ENCODE measurements at regions not wholly inside any gene's neighbourhood (a gene's known extent, or its start where the extent isn't known, plus 50 kb on each side); places are given as distances from the start of the nearest gene placed in this dataset.
"Not testable (repeated sequence)": the region's sequence is repeated elsewhere in the genome, so short reads cannot be mapped to it uniquely, and the experiment has no call there.

- no peak for DNase-seq
Measured at GRCh38 chr19:28396287-28396831, 816.6 kb downstream of the UQCRFS1 start.

DNA sequence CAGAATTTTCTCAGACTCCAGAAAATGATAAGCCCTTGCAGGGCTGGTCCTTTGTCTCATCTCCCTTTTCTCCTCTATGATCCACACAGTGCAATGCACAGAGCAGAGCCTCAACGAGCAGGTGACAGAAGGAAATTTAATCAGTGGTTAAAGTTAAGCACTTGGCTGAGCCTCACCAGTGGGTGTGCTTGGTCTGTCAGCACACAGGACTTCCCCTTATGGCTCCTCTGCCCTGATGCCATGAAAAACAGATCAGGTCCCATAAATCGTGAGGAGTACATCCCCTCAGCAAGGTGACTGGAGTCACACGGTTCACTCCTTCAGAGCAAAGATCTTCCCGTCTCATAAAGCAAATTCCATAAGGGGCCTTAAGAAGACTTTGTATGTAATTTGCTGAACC is 818.2 kb downstream of the UQCRFS1 start:
- DNase-seq = no peak

DNA sequence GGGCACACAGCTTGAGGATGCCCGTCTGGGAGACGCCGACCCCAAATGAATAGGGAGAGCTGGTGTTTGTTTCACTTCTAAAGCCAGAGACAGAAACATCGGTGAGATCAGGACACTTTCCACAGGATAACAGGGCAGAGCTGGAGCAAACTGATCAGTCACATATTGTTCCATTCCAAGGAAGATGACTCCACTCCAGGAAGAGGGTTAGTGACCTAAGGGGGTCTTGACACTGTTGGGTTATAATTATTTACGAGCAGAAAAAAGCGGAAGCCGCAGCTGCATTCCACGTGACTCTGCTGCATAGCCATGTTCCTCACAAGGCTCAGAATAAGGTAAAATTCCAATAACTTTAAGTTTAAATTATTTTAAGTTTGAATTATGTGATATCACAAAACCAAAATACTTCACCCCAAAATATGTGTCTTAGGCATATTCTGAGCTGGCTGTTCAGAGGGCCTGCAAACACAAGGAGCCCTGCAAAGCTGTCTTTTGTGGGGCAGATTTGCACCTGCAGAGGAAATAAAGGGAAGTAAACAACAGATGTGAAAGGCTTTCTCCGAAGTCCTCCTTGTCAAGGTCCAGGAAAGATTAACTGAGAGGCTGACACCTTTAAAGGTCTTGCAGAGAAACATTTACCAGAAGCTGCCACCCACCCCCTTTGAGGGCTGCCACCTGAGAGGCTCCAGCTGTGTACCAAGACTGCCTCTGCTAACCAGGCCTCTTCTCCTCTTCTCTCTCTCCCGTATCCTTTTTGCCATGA is 819.2 kb downstream of the UQCRFS1 start:
- DNase-seq = no peak

DNA sequence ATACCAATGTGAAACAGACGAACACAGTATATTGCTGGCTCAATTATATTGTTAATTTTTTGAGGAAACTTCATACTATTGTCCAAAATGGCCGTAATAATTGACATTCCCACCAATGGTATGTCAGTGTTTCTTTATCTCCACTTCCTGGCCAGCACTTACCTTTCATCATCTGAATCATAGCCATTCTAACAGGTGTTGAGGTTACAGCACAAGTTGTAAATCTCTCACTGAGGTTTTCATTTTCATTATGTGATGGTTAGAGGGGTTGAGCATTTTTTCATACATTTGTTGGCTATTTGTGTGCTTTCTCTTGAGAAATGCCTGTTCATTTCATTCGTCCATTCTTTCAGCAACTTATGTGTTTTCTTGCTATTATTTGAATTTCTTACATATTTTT is 824.0 kb downstream of the UQCRFS1 start:
- DNase-seq = no peak

DNA sequence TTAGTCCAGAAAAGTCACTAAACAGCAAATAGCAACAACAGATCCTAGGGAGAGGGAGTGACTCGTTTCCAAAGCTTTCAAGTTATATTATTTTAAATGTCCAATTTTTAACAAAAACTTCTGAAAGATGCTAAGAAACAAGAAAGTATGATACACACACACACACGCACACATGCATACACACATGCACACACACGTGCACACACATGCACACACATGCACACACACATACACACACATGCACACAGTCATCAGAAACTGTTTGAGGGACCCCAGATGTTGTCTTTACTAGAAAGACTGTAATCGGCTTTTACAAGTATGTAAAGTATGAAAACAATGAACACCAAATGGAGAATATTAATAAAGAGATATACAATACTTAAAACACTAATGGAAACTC is 825.4 kb downstream of the UQCRFS1 start:
- DNase-seq = no peak

DNA sequence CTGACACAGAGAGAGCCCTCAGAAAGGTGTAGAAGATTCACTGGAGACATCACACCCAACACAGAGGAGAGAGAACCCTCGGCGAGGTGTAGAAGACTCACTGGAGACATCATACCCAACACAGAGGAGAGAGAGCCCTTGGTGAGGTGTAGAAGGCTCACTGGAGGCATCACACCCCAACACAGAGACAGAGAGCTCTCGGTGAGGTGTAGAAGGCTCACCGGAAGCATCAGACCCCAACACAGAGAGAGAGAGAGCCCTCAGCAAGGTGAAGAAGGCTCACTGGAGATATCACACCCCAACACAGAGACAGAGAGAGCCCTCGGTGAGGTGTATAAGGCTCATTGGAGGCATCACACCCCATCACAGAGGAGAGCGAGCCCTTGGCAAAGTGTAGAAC is 826.5 kb downstream of the UQCRFS1 start:
- DNase-seq = no peak

GRCh38 chr19:28386066-28386465 is 826.9 kb downstream of the UQCRFS1 start:
- DNase-seq = no peak

- no peak for DNase-seq
Measured at GRCh38 chr19:28377077-28377476, 835.9 kb downstream of the UQCRFS1 start.

DNA sequence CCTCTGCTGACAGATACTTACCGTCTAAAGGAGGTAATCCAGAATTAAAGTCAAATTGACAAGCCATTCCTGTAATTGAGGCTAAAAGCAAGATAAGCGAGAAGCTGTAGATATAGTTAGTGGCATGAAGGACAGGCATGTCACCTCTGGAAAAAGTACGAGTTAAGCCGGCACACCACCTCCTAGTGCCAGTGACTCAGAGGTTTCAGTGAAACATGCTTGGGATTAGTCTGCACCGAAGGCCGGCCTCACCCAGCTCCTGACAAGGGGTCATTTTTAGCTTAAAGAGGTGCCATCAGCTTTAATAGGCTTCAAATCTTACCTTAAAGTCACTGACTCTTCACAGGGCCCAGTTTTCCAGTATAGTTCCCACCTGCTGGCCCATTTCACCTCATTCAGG is 838.0 kb downstream of the UQCRFS1 start:
- no peak for DNase-seq

- no peak for DNase-seq
Measured at GRCh38 chr19:28372576-28373247, 840.2 kb downstream of the UQCRFS1 start.

DNA sequence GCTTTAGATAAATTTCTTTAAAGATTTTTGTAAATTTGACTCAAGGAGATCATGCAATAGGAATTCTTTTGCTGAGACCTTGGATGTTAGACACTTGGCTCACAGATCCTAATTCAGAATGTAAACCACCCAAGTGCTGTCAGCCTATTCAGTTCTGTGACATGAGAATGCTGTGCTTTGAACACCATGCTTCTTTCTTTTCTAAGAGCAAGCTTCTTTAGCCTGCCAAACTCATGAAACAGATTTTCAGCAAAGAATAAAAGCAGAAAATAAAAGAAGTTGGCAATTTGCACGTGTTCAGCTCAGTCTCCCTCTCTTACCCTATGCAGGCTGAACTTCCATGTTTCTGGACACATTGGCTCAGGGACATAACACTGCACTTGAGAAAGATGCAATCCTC is 845.8 kb downstream of the UQCRFS1 start:
- DNase-seq = no peak

- no peak for DNase-seq
Measured at GRCh38 chr19:28363254-28363653, 849.7 kb downstream of the UQCRFS1 start.

DNA sequence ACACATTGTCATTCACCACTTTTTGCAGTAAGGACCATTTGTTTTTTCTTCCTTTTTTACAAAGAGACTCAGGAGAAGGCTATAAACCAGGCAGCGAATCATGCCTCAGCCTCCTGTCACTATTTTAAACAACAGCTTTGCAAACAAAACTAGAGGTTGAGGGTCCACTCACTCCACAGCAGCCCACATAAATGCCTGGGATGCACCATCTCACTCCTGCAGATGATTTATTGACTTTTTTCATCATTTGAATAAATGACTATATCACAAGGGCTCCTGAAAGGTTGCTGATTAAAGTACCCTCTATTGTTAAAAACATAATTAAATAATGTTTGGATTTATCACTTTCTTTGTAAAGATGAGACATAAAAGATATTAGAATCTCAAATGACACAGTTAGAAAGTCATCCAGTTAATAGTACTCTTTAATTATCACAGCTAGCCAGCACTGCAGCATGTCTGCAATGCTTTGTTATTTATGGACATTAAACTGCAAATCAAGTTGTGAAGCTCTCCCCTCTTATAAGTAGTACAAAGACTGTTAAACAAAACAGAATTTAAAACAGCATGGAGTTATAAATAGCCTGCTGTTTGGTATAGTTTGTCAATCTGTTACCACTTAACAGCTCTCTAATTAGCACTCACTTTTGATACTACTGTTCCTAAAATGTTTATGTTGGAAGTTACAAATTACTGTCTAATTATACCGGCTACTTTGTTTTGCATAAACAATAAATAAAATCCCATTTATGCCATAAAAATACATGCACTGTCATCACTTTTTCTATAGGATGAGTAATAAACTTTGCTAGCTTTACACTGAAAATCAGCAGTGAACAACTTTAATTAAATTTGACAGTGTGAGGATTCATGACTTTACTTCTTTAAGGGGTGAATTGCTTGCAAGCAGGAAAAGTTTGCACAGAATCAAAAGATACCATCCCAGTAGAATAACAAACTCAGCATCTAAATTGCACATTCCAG is 853.2 kb downstream of the UQCRFS1 start:
- no peak for DNase-seq

- DNase-seq = no peak
Measured at GRCh38 chr19:28358633-28359032, 854.3 kb downstream of the UQCRFS1 start.

DNA sequence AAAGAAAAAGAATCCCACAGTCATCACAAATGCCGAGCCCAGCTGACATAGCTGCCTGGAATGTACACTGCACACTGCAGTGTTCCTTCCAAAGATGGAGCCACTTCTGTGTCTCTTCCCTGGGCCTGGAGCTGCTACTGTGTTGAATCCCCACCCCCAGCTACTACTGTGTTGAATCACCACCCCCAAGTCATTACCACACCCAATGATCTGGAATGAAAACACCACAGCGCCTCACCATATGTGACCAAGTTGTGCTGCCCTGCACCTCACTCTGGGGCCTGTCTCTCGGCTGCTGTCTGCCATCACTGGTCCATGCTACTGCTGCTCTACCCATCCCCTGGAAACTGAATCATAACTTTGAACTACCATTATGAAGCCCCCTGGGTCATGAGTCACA is 861.2 kb downstream of the UQCRFS1 start:
- DNase-seq = no peak

GRCh38 chr19:28351321-28351720 is 861.6 kb downstream of the UQCRFS1 start:
- DNase-seq = not testable (repeated sequence)

DNA sequence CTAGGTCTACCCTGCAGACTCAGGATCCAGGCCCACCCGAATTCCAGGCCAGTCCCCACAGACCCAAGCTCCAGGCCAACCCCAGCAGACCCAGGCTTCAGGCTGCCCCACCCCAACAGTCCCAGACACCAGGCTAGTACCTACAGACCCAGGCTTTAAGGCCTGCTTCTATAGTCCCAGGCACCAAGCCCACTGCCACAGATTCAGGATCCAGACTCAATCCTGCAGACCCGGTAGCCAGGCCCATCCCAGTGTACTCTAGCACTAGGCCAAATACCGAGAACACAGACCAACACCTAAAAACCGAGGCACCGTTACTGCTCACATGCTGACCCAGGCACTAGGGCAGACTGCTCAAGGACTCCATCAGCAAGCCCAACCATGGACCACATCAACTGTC is 862.3 kb downstream of the UQCRFS1 start:
- no peak for DNase-seq

DNA sequence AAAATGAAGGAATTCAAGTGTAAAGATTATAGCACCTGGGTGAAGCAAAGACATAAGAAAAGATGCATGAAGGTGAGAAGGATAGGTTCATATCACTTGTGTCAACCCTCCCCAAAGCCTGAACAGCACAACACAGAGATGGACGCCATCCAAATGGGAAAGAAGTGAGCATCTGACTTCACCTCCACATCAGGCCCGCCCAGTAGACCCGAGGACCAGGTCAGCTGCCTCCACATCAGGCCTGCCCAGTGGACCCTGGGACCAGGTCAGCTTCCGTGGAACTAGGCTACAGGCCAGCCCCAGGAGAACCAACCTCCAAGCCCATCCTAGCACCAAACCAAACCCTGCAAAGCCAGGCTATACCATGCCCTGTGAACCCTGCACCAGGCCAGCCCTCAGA is 862.9 kb downstream of the UQCRFS1 start:
- DNase-seq = no peak

- DNase-seq = no peak
Measured at GRCh38 chr19:28349604-28350003, 863.3 kb downstream of the UQCRFS1 start.

DNA sequence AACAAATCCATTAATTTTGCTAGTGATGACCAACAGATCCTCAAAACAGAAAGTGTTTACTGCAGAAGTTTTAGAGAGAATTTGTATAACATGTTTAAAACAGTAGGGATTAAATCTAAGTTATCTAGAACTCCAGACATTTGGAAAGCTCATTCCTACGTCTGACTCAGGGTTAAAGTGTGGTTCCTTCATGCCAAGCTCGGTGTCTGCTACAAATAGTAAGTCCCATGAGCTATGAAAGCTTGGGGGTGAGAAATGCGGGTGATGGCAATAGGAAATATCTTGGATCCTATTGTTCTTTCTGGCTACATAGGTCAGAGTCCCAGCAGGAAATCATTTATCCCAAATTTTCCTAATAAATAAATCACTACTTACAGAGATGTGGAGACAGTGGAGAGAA is 867.1 kb downstream of the UQCRFS1 start:
- DNase-seq = no peak

- no peak for DNase-seq
Measured at GRCh38 chr19:28341810-28342350, 871.1 kb downstream of the UQCRFS1 start.

- no peak for DNase-seq
Measured at GRCh38 chr19:28334419-28334818, 878.5 kb downstream of the UQCRFS1 start.

- no peak for DNase-seq
Measured at GRCh38 chr19:28333909-28334308, 879.0 kb downstream of the UQCRFS1 start.

All from activated CD4-positive, alpha-beta T cell treated with anti-CD3 and anti-CD28 coated beads, Interleukin-10, Interleukin-2, amounts not matched to agents 100 ng/mL and 50 ng/mL, durations not matched to agents 16 hours and 8 hours (primary cell).